K562 (cell line): ENCODE measurements at regions not wholly inside any gene's neighbourhood (a gene's known extent, or its start where the extent isn't known, plus 50 kb on each side); places are given as distances from the start of the nearest gene placed in this dataset.
A peak's percentile ranks its signal among the peaks of the same experiment; 100 is the strongest.

Source experiments
- CHD1 ChIP-seq: fragments of 200-600 bp; sonication (generic); IDR thresholded peaks from one replicate; pipeline ENCODE4 v1.6.1; 2012; ENCODE audit warnings: mild to moderate bottlenecking, moderate library complexity, low read length, inconsistent platforms
- DEAF1 ChIP-seq: fragments of 450-650 bp; formaldehyde crosslinking; IDR thresholded peaks from 2 replicates; pipeline ENCODE4 v1.4.0; 2020; ENCODE audit warnings: mild to moderate bottlenecking, moderate library complexity
- ERF ChIP-seq: fragments of 450-650 bp; formaldehyde crosslinking; IDR thresholded peaks from 2 replicates; pipeline ENCODE4 v1.4.0; 2020; ENCODE audit warnings: mild to moderate bottlenecking, mixed read lengths
- GABPA ChIP-seq: fragments of 200-800 bp; sonication (Bioruptor generic); conservative IDR thresholded peaks from 2 replicates; pipeline ENCODE4 v1.6.1; 2016; ENCODE audit warnings: low read depth, missing genetic modification characterization, missing compliant biosample characterization
- GABPB1 ChIP-seq: sonication (generic); formaldehyde crosslinking; IDR thresholded peaks from 2 replicates; pipeline ENCODE4 v1.8.0; 2022; ENCODE audit warnings: mild to moderate bottlenecking, missing genetic modification reagents
- GTF2A2 ChIP-seq: IDR thresholded peaks from 2 replicates; pipeline ENCODE4 v1.6.1; 2016; ENCODE audit warnings: mild to moderate bottlenecking, missing genetic modification characterization, missing compliant biosample characterization
- L3MBTL2 ChIP-seq: fragments of 450-650 bp; IDR thresholded peaks from 2 replicates; pipeline ENCODE4 v1.6.1; 2016; ENCODE audit warnings: mild to moderate bottlenecking, moderate library complexity
- MAZ ChIP-seq, 2 experiments: fragments of 450-650 bp in 1 of 2; sonication (generic) in 1 of 2; formaldehyde crosslinking; IDR thresholded peaks in 1 of 2; conservative IDR thresholded peaks in 1 of 2; 2 replicates each; pipeline versions ENCODE4 v1.4.0 to v1.5.0; 2020; ENCODE audit warnings: mild to moderate bottlenecking in 1 of 2, missing genetic modification reagents in 1 of 2
- MEF2D ChIP-seq: conservative IDR thresholded peaks from 2 replicates; pipeline ENCODE4 v1.6.1; 2016; ENCODE audit warnings: low read depth, missing genetic modification characterization, missing compliant biosample characterization
- NR2C2 ChIP-seq, 2 experiments: fragments of 200-800 bp in 1 of 2; sonication (Bioruptor generic) in 1 of 2; sonication (generic) in 1 of 2; formaldehyde crosslinking in 1 of 2; IDR thresholded peaks; 2 replicates each; pipeline versions ENCODE4 v1.6.1 to v1.8.0; 2016 to 2022; ENCODE audit warnings: mild to moderate bottlenecking in 1 of 2, missing compliant biosample characterization in 1 of 2, missing genetic modification characterization in 1 of 2, missing genetic modification reagents in 1 of 2
- PHF21A ChIP-seq: fragments of 450-650 bp; IDR thresholded peaks from 2 replicates; pipeline ENCODE4 v1.6.1; 2017; ENCODE audit warnings: low read depth, borderline replicate concordance
- RBM15 ChIP-seq: fragments of 200-400 bp; formaldehyde crosslinking; IDR thresholded peaks from 2 replicates; pipeline ENCODE4 v1.6.1; 2018; ENCODE audit warnings: mild to moderate bottlenecking, low read length, moderate library complexity; ENCODE audit not compliant: insufficient read depth
- RBM17 ChIP-seq: fragments of 200-400 bp; formaldehyde crosslinking; IDR thresholded peaks from 2 replicates; pipeline ENCODE4 v1.6.1; 2017; ENCODE audit warnings: low read depth, mild to moderate bottlenecking, low read length, borderline replicate concordance
- ZEB2 ChIP-seq: fragments of 450-650 bp; IDR thresholded peaks from 2 replicates; pipeline ENCODE4 v1.6.1; 2016
- TF ChIP-seq, protein P1 (sequence below): fragments of 200-800 bp; sonication (Bioruptor generic); IDR thresholded peaks from 2 replicates; pipeline ENCODE4 v1.6.1; 2017; ENCODE audit warnings: missing genetic modification characterization, missing compliant biosample characterization

DNA sequence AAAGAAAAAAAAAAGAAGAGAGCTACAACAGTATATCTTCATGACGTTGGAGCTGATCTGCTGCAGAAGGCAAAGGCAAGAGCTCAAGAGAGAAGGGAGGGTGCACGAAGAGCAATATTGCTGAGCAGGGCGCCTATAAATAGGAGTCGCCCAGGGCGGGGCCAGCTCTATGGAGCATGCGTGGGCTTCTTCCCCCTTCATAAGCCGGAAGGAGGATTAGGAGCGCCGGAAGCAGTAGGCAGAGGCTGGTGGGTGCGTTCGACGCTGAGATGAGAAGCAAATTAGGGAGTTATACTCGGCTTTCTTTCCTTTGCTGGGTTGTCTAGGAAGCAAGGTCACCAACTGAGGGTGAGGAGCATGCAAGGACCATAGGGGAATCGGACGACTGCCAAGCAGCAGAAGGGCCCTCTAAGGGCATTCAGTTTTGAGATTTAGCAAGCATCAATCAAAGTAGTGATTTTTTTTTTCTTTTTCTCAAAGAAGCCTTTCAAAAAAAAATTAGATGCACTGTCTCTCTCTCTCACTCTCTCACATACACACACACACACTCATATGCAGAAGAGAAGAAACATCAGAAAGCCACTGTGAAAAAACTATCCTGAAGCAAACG lies 496.7 kb downstream of the ENC1 start (continued):
- TF ChIP-seq GABPA (tag) (peak; percentile 87), RBM17 (no peak), PHF21A (no peak), GABPB1 (CRISPR knock-in tag) (peak; percentile 76), CHD1 (no peak), NR2C2 (CRISPR knock-in tag; IDR thresholded peaks at IDR 0.05) (no peak), NR2C2 (tag; IDR thresholded peaks at IDR 0.05) (peak; percentile 38; the same call in 1 of the 2 replicates), MAZ (CRISPR knock-in tag; conservative IDR thresholded peaks at IDR 0.05 in 1 of 2, IDR thresholded peaks at IDR 0.05 in 1 of 2) (peak in 1 of 2 experiments; percentile 17; a peak in 1 of 4 replicates), DEAF1 (CRISPR knock-in tag) (no peak), MEF2D (tag) (0 out of 2 replicates have a peak, but pooled peaks have one; percentile 31), GTF2A2 (no peak), RBM15 (no peak), ERF (CRISPR knock-in tag) (no peak), ZEB2 (no peak), L3MBTL2 (peak; percentile 90)
- TF ChIP-seq, protein P1, sequence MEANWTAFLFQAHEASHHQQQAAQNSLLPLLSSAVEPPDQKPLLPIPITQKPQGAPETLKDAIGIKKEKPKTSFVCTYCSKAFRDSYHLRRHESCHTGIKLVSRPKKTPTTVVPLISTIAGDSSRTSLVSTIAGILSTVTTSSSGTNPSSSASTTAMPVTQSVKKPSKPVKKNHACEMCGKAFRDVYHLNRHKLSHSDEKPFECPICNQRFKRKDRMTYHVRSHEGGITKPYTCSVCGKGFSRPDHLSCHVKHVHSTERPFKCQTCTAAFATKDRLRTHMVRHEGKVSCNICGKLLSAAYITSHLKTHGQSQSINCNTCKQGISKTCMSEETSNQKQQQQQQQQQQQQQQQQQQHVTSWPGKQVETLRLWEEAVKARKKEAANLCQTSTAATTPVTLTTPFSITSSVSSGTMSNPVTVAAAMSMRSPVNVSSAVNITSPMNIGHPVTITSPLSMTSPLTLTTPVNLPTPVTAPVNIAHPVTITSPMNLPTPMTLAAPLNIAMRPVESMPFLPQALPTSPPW (CRISPR knock-in tag), result peak; percentile 59
